Skin epidermis (tissue), 12 donors: ENCODE measurements at regions not wholly inside any gene's neighbourhood (a gene's known extent, or its start where the extent isn't known, plus 50 kb on each side); places are given as distances from the start of the nearest gene placed in this dataset.
A peak's percentile ranks its signal among the peaks of the same experiment; 100 is the strongest.

Source experiments
- H3K27ac ChIP-seq, 21 experiments: fragments of 200-600 bp; sonication (generic) in 11 of 21; one replicate each; pipeline ENCODE4 v1.5.0; 2020; ENCODE audit warnings: mild to moderate bottlenecking in 3 of 21, inconsistent platforms in 2 of 21, moderate library complexity in 2 of 21
- H3K4me3 ChIP-seq, 7 experiments: fragments of 200-600 bp; sonication (generic) in 2 of 7; one replicate each; pipeline ENCODE4 v1.5.0; 2020; ENCODE audit warnings: inconsistent platforms in 2 of 7, mild to moderate bottlenecking in 2 of 7, moderate library complexity in 1 of 7

GRCh38 chr2:18883616-18884456 lies 294.5 kb upstream of the NT5C1B start:
- no peak overlapping the region for H3K27ac ChIP-seq

GRCh38 chr2:18871430-18871829 lies 282.1 kb upstream of the NT5C1B start:
- Histone ChIP-seq H3K27ac (no peak overlapping the region), H3K4me3 (no peak overlapping the region)

More at GRCh38 chr2:18883616-18884456, 294.5 kb upstream of the NT5C1B start:
- H3K4me3 ChIP-seq, result no peak overlapping the region

GRCh38 chr2:18870307-18870706 lies 280.9 kb upstream of the NT5C1B start:
- H3K4me3 ChIP-seq, result no peak overlapping the region
- H3K27ac ChIP-seq, result no peak overlapping the region

GRCh38 chr2:18861951-18862350 lies 272.6 kb upstream of the NT5C1B start:
- no peak overlapping the region for H3K27ac ChIP-seq
- no peak overlapping the region for H3K4me3 ChIP-seq

DNA sequence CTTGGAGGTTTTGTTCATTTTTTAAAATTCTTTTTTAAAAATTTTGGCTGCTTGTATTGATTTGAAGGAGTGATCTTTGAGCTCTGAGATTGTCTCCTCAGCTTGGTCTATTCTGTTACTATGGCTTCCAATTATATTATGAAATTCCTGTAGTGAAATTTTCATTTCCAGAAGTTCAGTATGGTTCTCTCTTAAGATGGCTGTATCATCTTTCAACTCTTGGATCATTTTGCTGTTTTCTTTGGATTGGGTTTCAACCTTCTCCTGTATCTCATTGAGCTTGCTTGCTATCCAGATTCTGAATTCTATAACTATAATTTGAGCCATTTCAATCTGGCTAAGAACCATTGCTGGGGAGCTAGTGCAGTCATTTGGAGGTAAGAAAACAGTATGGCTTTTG lies 270.8 kb upstream of the NT5C1B start:
- no peak overlapping the region for H3K27ac ChIP-seq

GRCh38 chr2:18856765-18857164 lies 267.4 kb upstream of the NT5C1B start:
- no peak overlapping the region for H3K4me3 ChIP-seq
- H3K27ac ChIP-seq, result no peak overlapping the region

More for the DNA sequence above, 270.8 kb upstream of the NT5C1B start:
- no peak overlapping the region for H3K4me3 ChIP-seq

DNA sequence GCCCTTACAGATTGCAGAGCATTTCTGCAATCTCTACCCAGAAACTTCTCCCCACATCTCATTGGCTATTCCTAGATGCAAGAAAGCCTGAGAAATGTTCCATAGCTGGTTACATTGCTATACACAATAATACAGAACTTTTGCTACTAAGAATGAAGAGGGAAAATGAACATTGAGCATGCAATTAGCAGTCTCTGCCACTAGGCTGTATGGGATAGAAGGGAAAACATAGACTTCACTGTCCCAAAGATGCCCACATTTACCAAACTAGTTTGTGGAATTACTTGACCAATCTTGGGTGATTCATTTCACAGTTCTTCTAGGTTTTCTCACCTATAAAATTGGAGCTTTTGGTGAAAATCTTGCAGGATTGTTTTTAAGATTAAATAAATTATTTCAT lies 265.7 kb upstream of the NT5C1B start:
- Histone ChIP-seq H3K4me3 (no peak overlapping the region), H3K27ac (no peak overlapping the region)

DNA sequence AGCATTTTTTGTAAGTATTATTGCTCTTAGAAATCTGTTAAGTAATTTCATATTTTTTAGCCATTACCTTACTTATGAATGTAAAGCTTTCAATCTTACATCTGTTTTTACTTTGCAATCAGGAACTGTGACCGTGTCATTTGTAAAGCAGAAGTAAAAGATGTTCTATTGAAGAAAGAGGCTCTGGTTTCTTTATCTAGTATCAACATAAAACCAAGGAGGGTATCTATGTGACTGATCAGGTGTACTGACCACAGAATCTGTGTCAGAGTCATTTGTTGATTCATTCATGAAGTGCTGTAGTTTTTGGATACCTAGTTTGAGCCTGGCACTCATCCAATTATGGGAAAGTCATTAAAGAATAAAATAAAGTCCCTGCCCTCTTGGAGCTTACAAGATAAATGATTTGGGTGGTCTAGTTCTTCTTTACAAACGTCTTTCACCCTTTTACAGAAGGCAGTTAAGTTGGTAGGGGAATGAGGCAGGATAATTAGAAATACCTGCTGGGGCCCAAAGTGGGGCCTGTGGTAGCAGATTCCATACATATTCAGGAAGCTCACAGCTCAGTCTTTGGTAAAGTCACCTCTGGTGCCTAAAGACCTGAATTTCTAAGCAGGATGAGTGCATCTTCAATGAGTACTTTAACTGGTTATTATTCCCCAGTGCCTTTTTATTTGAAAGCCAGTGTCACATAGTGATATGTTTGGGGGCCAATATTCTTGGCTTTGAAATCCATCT lies 260.6 kb upstream of the NT5C1B start:
- H3K4me3 ChIP-seq, result no peak overlapping the region
- H3K27ac ChIP-seq, result no peak overlapping the region

DNA sequence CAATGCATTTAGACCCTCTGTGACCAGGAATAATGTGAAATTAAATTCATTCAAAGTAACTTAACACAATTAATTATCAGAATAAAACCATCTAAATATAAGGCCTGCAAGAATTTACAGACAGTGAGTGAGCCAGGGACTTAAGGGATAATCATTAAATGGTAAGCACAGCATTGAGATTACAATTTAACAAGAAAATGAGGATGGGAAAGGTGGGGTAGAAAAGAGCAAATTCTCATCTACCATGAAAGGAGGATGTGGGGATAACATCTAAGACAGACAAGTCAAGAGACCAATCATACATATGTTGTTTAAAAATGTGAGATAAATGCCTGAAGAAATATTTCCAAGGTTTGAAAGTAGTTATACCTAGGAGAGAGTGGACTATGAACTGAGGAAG lies 259.3 kb upstream of the NT5C1B start:
- H3K4me3 ChIP-seq, result no peak overlapping the region
- no peak overlapping the region for H3K27ac ChIP-seq

GRCh38 chr2:18845854-18846445 lies 256.6 kb upstream of the NT5C1B start:
- Histone ChIP-seq H3K27ac (no peak overlapping the region), H3K4me3 (no peak overlapping the region)

- Histone ChIP-seq H3K27ac (no peak overlapping the region), H3K4me3 (no peak overlapping the region)
Observed at GRCh38 chr2:18842836-18843235, 253.5 kb upstream of the NT5C1B start.

- H3K4me3 ChIP-seq, result no peak overlapping the region
- H3K27ac ChIP-seq, result no peak overlapping the region
Observed at GRCh38 chr2:18841248-18842150, 252.1 kb upstream of the NT5C1B start.

GRCh38 chr2:18837240-18837639 lies 247.9 kb upstream of the NT5C1B start:
- Histone ChIP-seq H3K27ac (no peak overlapping the region), H3K4me3 (no peak overlapping the region)

DNA sequence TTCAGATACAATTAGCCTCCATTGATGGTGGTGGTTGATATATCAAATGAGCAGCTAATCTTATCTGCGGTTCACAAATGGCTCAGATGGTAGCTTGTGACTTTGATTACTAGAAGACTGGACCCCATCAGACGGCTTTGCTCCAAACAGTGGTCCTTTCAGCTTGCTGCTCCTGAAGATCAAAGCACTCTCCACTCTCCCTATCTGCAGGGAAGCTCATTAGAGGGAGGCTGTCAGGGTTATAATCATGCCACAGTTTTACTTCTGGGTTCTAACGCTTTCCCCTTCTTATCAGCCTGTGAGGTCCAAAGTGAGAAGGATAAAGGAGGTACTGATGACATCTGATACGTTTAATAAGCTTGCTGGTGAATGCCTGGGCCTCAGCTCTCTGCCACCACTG lies 247.1 kb upstream of the NT5C1B start:
- no peak overlapping the region for H3K27ac ChIP-seq
- no peak overlapping the region for H3K4me3 ChIP-seq

DNA sequence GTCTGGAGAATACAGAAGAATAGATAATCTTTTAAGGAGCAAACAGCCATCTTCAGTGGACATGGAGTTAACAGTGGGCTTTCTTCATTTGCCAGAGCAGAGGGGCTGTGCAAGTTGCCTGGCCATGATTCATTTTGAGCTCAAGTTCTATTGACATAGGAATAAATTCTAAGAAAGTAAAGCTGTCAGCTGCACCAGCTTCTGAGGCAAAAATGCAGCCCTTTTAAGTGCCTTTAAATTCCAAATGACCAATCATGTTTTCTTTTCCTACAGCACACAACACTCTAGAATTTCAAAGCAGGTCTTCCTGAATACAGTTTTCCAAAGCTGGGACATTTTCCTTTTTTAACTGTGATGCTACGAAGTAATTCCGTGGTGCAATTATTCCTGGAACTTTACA lies 246.4 kb upstream of the NT5C1B start:
- no peak overlapping the region for H3K27ac ChIP-seq
- no peak overlapping the region for H3K4me3 ChIP-seq

- H3K27ac ChIP-seq, result peak overlapping the region in 1 of 21 experiments; percentile 9
- H3K4me3 ChIP-seq, result no peak overlapping the region
Observed at GRCh38 chr2:18834341-18834740, 245.0 kb upstream of the NT5C1B start.

GRCh38 chr2:18833941-18834340 lies 244.6 kb upstream of the NT5C1B start:
- H3K4me3 ChIP-seq, result no peak overlapping the region
- peak overlapping the region in 1 of 21 experiments; percentile 9 for H3K27ac ChIP-seq

GRCh38 chr2:18831916-18832510 lies 242.6 kb upstream of the NT5C1B start:
- H3K27ac ChIP-seq, result no peak overlapping the region
- H3K4me3 ChIP-seq, result no peak overlapping the region

DNA sequence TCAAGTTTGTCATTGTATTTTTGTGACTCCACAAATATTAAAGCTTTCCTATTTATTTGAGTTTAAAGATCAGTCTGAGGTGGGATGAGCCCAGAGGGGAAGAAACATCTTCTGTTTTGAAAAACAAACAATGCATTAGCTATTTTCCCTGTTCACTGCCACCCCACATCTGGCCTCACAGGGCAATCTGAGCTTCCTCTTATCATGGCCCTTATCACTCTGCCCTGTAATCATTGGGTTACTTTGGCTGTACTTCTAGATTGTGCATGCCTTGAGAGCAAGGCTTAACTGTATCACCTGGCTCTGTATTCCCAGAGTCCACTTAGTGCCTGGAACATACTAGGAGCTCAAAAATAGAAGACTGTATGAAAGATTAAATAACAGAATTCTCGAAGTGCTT lies 241.6 kb upstream of the NT5C1B start:
- Histone ChIP-seq H3K27ac (peak overlapping the region in 1 of 21 experiments; percentile 1), H3K4me3 (no peak overlapping the region)
